HG03060 (cell line): ENCODE measurements at regions not wholly inside any gene's neighbourhood (a gene's known extent, or its start where the extent isn't known, plus 50 kb on each side); places are given as distances from the start of the nearest gene placed in this dataset.
"Not testable (repeated sequence)": the region's sequence is repeated elsewhere in the genome, so short reads cannot be mapped to it uniquely, and the experiment has no call there.

Source experiments
- ATAC-seq: cut with Tn5 transposase; IDR thresholded peaks from one replicate; pipeline ENCODE4 v1.9.1; 2021; ENCODE audit warnings: low read depth, moderate number of reproducible peaks; ENCODE audit not compliant: unreplicated experiment

- no peak for ATAC-seq
These were observed 133.2 kb downstream of the LARP7 start for GRCh38 chr4:112770114-112770513.

GRCh38 chr4:112775801-112776200 is 138.9 kb downstream of the LARP7 start:
- no peak for ATAC-seq

- ATAC-seq: no peak
These were observed 139.6 kb downstream of the LARP7 start for GRCh38 chr4:112776535-112776934.

- no peak for ATAC-seq
These were observed 141.6 kb downstream of the LARP7 start for GRCh38 chr4:112778520-112778919.

- ATAC-seq: no peak
These were observed 156.1 kb downstream of the LARP7 start for GRCh38 chr4:112793033-112793432.

- ATAC-seq: no peak
These were observed 163.1 kb downstream of the LARP7 start for GRCh38 chr4:112800001-112800400.

GRCh38 chr4:112801341-112801740 is 164.4 kb downstream of the LARP7 start:
- ATAC-seq: no peak

GRCh38 chr4:112802780-112803179 is 165.8 kb downstream of the LARP7 start:
- no peak for ATAC-seq

GRCh38 chr4:112807083-112807482 is 170.1 kb downstream of the LARP7 start:
- ATAC-seq: no peak

- no peak for ATAC-seq
These were observed 171.1 kb downstream of the LARP7 start for GRCh38 chr4:112808001-112808400.

- peak; percentile 36 for ATAC-seq
These were observed 176.8 kb downstream of the LARP7 start for GRCh38 chr4:112813790-112814189.

GRCh38 chr4:112817933-112818593 is 181.1 kb downstream of the LARP7 start:
- peak; percentile 89 for ATAC-seq

- no peak for ATAC-seq
These were observed 181.6 kb downstream of the LARP7 start for GRCh38 chr4:112818594-112818965.

GRCh38 chr4:112819729-112820128 is 182.8 kb downstream of the LARP7 start:
- no peak for ATAC-seq

GRCh38 chr4:112823156-112823555 is 186.2 kb downstream of the LARP7 start:
- ATAC-seq: no peak

GRCh38 chr4:112823606-112824005 is 186.7 kb downstream of the LARP7 start:
- no peak for ATAC-seq

- no peak for ATAC-seq
These were observed 193.9 kb downstream of the LARP7 start for GRCh38 chr4:112830753-112831386.

GRCh38 chr4:112832493-112832892 is 195.6 kb downstream of the LARP7 start:
- ATAC-seq: no peak

GRCh38 chr4:112836895-112837294 is 200.0 kb downstream of the LARP7 start:
- ATAC-seq: no peak

- not testable (repeated sequence) for ATAC-seq
These were observed 201.1 kb downstream of the LARP7 start for GRCh38 chr4:112838015-112838414.

GRCh38 chr4:112840061-112840460 is 203.1 kb downstream of the LARP7 start:
- ATAC-seq: no peak

- ATAC-seq: no peak
These were observed 203.7 kb downstream of the LARP7 start for GRCh38 chr4:112840619-112841018.
